Pancreas (tissue), 10 donors: ENCODE measurements at regions not wholly inside any gene's neighbourhood (a gene's known extent, or its start where the extent isn't known, plus 50 kb on each side); places are given as distances from the start of the nearest gene placed in this dataset.

Source experiments
- ATAC-seq, 4 donors: fragments of 200-7000 bp; cut with Tn5 transposase; one replicate each; pipeline versions ENCODE4 v1.8.0 to v1.9.1; 2020; ENCODE audit warnings: mild to moderate bottlenecking in 4 of 4, moderate library complexity in 4 of 4
- DNase-seq, 6 donors: peaks; one replicate each; pipeline ENCODE4 v3.0.0-alpha.2; 2020
- FAIRE-seq: peaks from 2 replicates; lab custom pipeline; 2012; peaks lifted over from hg19 to GRCh38; lab: Jason Lieb, UNC
- H3K27ac ChIP-seq, 4 donors: fragments of 200-600 bp; sonication (generic); 1 replicate in 3 of 4; 2 replicates in 1 of 4; pipeline versions ENCODE4 v1.5.0 to v1.8.0; 2020
- H3K27me3 ChIP-seq, 4 donors: fragments of 200-600 bp; one replicate each; pipeline ENCODE4 v1.8.0; 2021
- H3K36me3 ChIP-seq, 3 donors: fragments of 200-600 bp; sonication (generic) in 1 of 3; one replicate each; pipeline versions ENCODE4 v1.5.0 to v1.8.0; 2020 to 2021
- H3K4me1 ChIP-seq, 3 donors: fragments of 200-600 bp; one replicate each; pipeline ENCODE4 v1.8.0; 2021
- H3K4me3 ChIP-seq, 4 donors: fragments of 200-600 bp; sonication (generic) in 2 of 4; one replicate each; pipeline versions ENCODE4 v1.5.0 to v1.8.0; 2020 to 2021
- H3K9me3 ChIP-seq, 4 donors: fragments of 200-600 bp; one replicate each; pipeline ENCODE4 v1.8.0; 2021
- WGBS, 2 donors: extraction: QIAGEN DNeasy Blood & Tissue Kit; methylation state at CpG; one replicate each; pipeline ENCODE4 v1.1.7; 2013; 5-methylcytosine and 5-hydroxymethylcytosine counted together
- intact Hi-C, 3 donors: fragments of 100-400 bp; cut with DNase I; formaldehyde crosslinking; loops; one replicate each; pipeline versions ENCODE4 v1.11.1 to v1.14.2; 2022
- TF ChIP-seq, protein P1 (sequence below), 4 donors: fragments of 200-600 bp; sonication (generic) in 3 of 4; IDR thresholded peaks; one replicate each; pipeline versions ENCODE4 v1.5.0 to v1.8.0; 2021; ENCODE audit warnings: antibody characterized with exemption in 4 of 4
- donor health status: healthy with polysubstance abuse.
- donor health status: DM: no; HTN: no; CAD: no; lungs with moderate emphysema.
- donor health status: DM: no; HTN: no; CAD: no.
- donor health status: control.
- donor health status: control.
- donor health status: Bipolar disorder and iron deficiency.
- donor health status: DM: yes; HTN: yes; CAD: no.
- donor health status: DM: no; HTN: no; CAD: no.
- donor health status: DM: no; HTN: no; CAD: no.
- donor health status: DM: yes; HTN: yes; CAD: no.

DNA sequence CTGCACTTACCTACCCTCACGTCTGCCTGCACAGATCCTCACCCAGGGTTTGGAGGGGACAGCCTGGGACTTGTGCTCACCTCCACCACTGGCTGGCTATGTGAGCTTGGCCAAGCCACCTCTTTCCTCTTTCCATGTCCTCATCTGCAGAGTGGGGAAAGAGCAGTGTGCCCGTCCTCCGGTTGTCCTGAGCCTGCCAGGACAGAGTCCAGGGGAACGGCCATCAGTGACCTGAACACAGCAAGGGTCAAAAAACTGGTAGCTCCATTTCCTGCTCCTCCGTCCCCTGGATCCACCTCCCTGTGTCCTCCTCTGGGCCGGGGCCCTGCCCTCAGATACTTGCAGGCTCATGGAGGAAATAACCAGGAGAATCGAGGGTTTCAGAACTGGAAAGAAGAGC, 187.7 kb downstream of the OLFM1 start:
- peaks cover 5 to 17% (median 14%) of the 10 kb centered on the region in 3 donors for H3K4me1 ChIP-seq
- no peaks in the 10 kb centered on the region for H3K36me3 ChIP-seq
- no peak for DNase-seq
- no peaks in the 10 kb centered on the region for H3K9me3 ChIP-seq
- 84% methylated on average over 7 of the region's 7 CpGs for WGBS, 2 donors
- no peak for FAIRE-seq
- peak in 2 of 4 donors; percentile 3 to 4 for ATAC-seq
- H3K4me3 ChIP-seq = no peak overlapping the region
- intact Hi-C loops = no loop called here
- H3K27ac ChIP-seq = peak overlapping the region; percentile 36 to 78 (median 59)
- TF ChIP-seq, protein P1, sequence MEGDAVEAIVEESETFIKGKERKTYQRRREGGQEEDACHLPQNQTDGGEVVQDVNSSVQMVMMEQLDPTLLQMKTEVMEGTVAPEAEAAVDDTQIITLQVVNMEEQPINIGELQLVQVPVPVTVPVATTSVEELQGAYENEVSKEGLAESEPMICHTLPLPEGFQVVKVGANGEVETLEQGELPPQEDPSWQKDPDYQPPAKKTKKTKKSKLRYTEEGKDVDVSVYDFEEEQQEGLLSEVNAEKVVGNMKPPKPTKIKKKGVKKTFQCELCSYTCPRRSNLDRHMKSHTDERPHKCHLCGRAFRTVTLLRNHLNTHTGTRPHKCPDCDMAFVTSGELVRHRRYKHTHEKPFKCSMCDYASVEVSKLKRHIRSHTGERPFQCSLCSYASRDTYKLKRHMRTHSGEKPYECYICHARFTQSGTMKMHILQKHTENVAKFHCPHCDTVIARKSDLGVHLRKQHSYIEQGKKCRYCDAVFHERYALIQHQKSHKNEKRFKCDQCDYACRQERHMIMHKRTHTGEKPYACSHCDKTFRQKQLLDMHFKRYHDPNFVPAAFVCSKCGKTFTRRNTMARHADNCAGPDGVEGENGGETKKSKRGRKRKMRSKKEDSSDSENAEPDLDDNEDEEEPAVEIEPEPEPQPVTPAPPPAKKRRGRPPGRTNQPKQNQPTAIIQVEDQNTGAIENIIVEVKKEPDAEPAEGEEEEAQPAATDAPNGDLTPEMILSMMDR (IDR thresholded peaks at IDR 0.05) = no peak
- H3K27me3 ChIP-seq = no peaks in the 10 kb centered on the region

DNA sequence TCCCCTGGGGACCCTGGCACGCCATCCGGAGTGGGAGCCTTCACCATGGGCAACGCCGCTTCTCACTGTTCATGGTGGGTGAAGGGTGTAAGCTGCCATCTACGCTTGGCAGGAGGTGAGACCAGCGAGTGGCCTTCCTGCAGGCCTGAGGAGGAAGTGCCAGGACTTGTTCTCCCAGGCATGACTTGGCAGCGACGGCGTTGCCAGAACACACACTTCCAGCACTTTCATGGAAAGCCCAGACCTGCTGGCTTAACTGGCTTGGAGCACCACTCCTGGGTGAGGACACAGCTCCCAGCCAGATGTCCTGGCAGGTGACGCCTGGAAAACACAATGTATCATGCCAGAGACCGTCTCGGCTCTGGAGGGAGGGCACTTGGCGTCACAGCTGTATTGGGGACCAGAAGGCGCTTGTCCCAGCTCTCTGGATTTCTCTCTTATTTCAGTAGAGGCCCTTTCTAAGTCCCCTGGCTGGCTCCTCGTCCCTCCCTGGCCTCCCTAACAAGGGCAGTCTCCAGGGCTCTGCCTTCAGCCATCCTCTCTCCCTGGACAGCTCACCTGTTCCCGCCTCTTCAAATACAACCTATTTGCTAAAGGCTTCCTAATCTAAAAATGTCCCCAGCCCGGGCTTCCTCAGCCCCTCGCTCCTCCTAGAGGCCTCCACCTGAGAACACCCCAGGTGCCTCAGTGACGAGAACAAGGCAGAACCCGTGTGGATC, 188.3 kb downstream of the OLFM1 start:
- Histone ChIP-seq H3K9me3 (no peaks in the 10 kb centered on the region), H3K4me3 (no peak overlapping the region), H3K4me1 (peaks cover 5 to 17% (median 14%) of the 10 kb centered on the region in 3 donors), H3K27ac (peak overlapping the region; percentile 36 to 78 (median 59)), H3K27me3 (no peaks in the 10 kb centered on the region), H3K36me3 (no peaks in the 10 kb centered on the region)
- FAIRE-seq (no peak), ATAC-seq (peak; percentile 94 to 96 (median 96)), DNase-seq (peak; percentile 76 to 92 (median 84))
- 37 to 39% methylated on average over 20 of the region's 20 CpGs for WGBS, 2 donors
- intact Hi-C loops = no loop called here
- TF ChIP-seq, protein P1 (IDR thresholded peaks at IDR 0.05) = peak in 1 of 4 donors; percentile 31

DNA sequence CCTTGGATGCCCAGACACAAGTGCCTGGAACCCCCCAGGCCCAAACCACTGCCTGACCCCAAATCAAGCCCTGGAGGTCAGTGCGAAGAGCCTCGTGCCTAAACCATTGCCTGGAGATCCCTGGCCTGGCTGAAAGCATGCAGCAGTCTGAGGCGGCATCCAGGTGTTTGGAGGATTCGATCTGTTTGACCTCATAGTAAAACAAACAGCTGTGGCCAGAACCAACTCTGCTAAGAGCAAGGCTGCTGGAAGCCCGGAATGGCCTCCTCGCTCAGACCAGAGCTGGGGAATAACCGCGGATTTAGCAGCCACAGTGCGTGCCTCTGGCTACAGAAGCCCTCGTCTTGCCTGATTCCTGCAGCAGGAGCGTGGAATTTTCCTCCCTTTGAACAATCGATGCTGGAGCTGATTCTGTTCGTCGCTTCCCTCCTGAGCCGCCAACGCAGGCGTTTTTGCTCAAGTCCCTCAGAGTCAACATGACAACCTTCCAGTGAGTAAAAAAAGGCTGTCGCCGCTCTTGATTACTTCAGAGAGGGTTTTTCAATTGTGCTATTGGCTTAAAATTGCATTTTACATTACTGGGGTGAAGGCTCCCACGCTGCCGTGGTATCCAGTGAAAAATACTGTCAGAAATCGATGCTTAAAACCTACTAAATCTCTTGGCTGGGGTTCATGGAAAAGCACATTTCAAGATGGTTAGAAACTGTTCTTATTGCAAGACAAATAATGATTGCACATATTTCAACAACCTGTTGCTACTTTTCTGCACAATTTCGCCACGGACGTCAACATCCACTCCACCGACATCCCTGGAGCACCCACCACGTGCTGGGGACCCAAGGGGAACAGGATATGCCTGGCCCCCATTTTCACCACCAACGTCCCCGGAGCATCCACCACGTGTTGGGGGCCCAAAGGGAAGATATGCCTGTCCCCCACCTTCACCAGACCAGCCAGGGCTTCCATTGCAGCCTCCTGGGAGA, 190.0 kb downstream of the OLFM1 start:
- no peak overlapping the region for H3K4me3 ChIP-seq
- peaks cover 10 to 26% (median 20%) of the 10 kb centered on the region in 3 donors for H3K4me1 ChIP-seq
- H3K27me3 ChIP-seq = no peaks in the 10 kb centered on the region
- DNase-seq = peak in 1 of 6 donors; percentile 37
- TF ChIP-seq, protein P1 (IDR thresholded peaks at IDR 0.05) = no peak
- H3K36me3 ChIP-seq = no peaks in the 10 kb centered on the region
- ATAC-seq = no peak
- WGBS, 2 donors = 70 to 72% methylated on average over 30 of the region's 30 CpGs
- H3K27ac ChIP-seq = no peak overlapping the region
- intact Hi-C loops = no loop called here
- no peaks in the 10 kb centered on the region for H3K9me3 ChIP-seq
- FAIRE-seq = no peak

DNA sequence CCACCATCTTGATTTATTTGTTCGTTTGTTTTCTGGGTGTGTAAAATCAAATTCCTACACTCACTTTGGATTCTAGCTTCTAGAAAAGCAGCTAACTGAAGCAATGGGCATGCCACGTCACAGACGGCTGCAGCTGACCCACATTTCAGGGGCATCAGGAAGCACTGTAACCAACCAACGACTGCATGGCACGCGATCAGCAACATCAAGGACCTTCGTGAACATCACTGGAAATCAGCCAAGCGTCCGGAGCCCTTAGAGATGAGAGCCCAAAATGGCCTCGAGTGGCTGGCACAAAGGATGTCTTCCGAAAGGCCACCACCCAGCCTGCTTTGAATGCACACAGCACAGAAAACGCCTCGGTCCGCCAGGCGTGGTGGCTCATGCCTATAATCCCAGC, 191.1 kb downstream of the OLFM1 start:
- Histone ChIP-seq H3K27ac (no peak overlapping the region), H3K4me1 (peaks cover 11 to 30% (median 25%) of the 10 kb centered on the region in 3 donors), H3K9me3 (no peaks in the 10 kb centered on the region), H3K27me3 (no peaks in the 10 kb centered on the region), H3K36me3 (no peaks in the 10 kb centered on the region), H3K4me3 (no peak overlapping the region)
- intact Hi-C loops = no loop called here
- DNase-seq (no peak), ATAC-seq (no peak), FAIRE-seq (no peak)
- 84 to 90% methylated on average over 15 of the region's 15 CpGs for WGBS, 2 donors
- TF ChIP-seq, protein P1 (IDR thresholded peaks at IDR 0.05) = no peak
